ENCODE measurements at regions not wholly inside any gene's neighbourhood (a gene's known extent, or its start where the extent isn't known, plus 50 kb on each side); places are given as distances from the start of the nearest gene placed in this dataset.

DNA sequence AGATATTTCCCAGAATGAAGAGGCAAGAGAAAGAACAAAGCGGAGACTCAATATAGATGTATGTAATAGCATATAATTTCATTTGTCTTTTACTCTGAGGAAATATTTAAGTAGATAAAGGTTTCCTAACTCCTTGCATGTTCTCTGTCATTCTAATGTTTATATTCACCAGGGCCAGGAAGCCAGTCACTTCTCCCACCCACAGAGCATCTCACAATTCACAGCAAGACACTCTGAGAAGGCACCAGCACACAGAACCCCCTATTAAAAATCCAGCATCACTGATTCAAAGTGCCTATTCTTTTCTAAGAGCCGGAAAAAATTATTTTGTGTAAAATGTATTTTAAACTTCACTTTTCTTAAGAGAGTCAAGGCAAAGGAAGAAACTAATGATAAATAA lies 927.1 kb downstream of the C4orf33 start:
- TF ChIP-seq EZH2 (IDR thresholded peaks at IDR 0.05; ENCODE audit: low read length) = no peak
- TF ChIP-seq, protein P1, sequence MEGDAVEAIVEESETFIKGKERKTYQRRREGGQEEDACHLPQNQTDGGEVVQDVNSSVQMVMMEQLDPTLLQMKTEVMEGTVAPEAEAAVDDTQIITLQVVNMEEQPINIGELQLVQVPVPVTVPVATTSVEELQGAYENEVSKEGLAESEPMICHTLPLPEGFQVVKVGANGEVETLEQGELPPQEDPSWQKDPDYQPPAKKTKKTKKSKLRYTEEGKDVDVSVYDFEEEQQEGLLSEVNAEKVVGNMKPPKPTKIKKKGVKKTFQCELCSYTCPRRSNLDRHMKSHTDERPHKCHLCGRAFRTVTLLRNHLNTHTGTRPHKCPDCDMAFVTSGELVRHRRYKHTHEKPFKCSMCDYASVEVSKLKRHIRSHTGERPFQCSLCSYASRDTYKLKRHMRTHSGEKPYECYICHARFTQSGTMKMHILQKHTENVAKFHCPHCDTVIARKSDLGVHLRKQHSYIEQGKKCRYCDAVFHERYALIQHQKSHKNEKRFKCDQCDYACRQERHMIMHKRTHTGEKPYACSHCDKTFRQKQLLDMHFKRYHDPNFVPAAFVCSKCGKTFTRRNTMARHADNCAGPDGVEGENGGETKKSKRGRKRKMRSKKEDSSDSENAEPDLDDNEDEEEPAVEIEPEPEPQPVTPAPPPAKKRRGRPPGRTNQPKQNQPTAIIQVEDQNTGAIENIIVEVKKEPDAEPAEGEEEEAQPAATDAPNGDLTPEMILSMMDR (optimal IDR thresholded peaks at IDR 0.05 in 1 of 3, IDR thresholded peaks at IDR 0.05 in 1 of 3, conservative IDR thresholded peaks at IDR 0.05 in 1 of 3; ENCODE audit: extremely low read depth in 1 of 3, insufficient read depth in 2 of 3, low read length in 3 of 3) = no peak
